ENCODE measurements at regions not wholly inside any gene's neighbourhood (a gene's known extent, or its start where the extent isn't known, plus 50 kb on each side); places are given as distances from the start of the nearest gene placed in this dataset.

DNA sequence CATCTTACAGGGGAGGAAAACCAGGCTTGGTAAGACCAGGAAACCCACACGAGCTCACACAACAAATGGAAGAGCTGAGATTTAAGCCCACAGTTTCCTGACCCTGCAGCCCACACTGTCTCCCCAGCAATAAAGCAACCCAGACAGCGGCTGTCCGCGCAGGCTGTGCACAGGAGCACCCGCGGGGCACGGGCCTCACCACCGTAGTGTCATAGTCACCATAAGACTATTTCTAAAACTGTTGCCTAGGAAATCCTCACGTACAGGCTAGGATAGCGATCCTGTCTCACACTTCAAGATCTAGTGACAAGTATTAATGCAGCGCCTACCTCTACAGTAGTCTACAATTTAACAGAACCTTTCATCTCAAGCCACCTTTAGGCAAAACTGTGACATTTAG, 54.0 kb upstream of the SYT6 start:
- H3K27me3 ChIP-seq (ENCODE audit: control insufficient read depth, insufficient read depth, low read length, poor library complexity, severe bottlenecking): peaks cover 51% of the 10 kb centered on the region
- no peak overlapping the region for H3K27ac Mint-ChIP-seq
- no peaks in the 10 kb centered on the region for H3K4me1 Mint-ChIP-seq
- DNase-seq: no peak
- H3K36me3 Mint-ChIP-seq (ENCODE audit: low read depth): no peaks in the 10 kb centered on the region
- no peak overlapping the region for H3K4me3 Mint-ChIP-seq
- no peak overlapping the region for H3K4me3 ChIP-seq (ENCODE audit: low read length)
- H3K27me3 Mint-ChIP-seq (ENCODE audit: insufficient read depth): peaks cover 72% of the 10 kb centered on the region
- H3K9me3 ChIP-seq (ENCODE audit: control insufficient read depth, low read length): no peaks in the 10 kb centered on the region
- no peaks in the 10 kb centered on the region for H3K4me1 ChIP-seq (ENCODE audit: control insufficient read depth, insufficient read depth, low read length)
- H3K27ac ChIP-seq (ENCODE audit: low read depth, low read length): no peak overlapping the region
- WGBS, 2 experiments (ENCODE audit: insufficient coverage in 1 of 2, insufficient read length in 1 of 2): 87 to 89% methylated on average over 11 of the region's 11 CpGs
- H3K36me3 ChIP-seq (ENCODE audit: control insufficient read depth, insufficient read depth, low read length): no peaks in the 10 kb centered on the region
- H3K9me3 Mint-ChIP-seq: no peaks in the 10 kb centered on the region
- no peak for TF ChIP-seq CTCF (conservative IDR thresholded peaks at IDR 0.05)
- no peak overlapping the region for H3K9ac ChIP-seq (ENCODE audit: extremely low read depth, low read length, poor library complexity, severe bottlenecking)

DNA sequence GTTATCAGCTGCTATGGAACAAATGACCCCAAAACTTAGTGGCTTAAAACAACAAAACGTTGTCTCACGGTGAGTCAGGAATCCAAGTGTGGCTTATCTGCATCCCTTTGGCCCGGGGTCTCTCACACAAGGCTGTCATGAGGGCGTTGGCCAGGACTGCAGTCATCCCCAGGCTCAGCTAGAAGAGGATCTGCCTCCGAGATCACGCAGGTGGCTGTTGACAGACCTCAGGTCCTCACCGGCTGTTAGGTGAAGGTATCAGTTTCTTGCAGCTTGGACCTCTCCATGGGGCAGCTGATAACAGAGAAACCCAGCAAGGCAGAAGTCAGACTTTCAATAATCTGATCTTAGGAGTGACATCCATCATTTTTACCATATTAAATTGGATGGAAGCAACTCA, 52.7 kb upstream of the SYT6 start:
- Histone ChIP-seq H3K27me3 (ENCODE audit: control insufficient read depth, insufficient read depth, low read length, poor library complexity, severe bottlenecking) (peaks cover 48% of the 10 kb centered on the region), H3K9ac (ENCODE audit: extremely low read depth, low read length, poor library complexity, severe bottlenecking) (no peak overlapping the region), H3K4me3 (ENCODE audit: low read length) (no peak overlapping the region), H3K9me3 (ENCODE audit: control insufficient read depth, low read length) (no peaks in the 10 kb centered on the region), H3K27ac (ENCODE audit: low read depth, low read length) (no peak overlapping the region), H3K36me3 (ENCODE audit: control insufficient read depth, insufficient read depth, low read length) (no peaks in the 10 kb centered on the region), H3K4me1 (ENCODE audit: control insufficient read depth, insufficient read depth, low read length) (no peaks in the 10 kb centered on the region)
- Mint-ChIP-seq H3K27ac (no peak overlapping the region), H3K36me3 (ENCODE audit: low read depth) (no peaks in the 10 kb centered on the region), H3K9me3 (no peaks in the 10 kb centered on the region), H3K4me1 (no peaks in the 10 kb centered on the region), H3K27me3 (ENCODE audit: insufficient read depth) (peaks cover 71% of the 10 kb centered on the region), H3K4me3 (no peak overlapping the region)
- WGBS, 2 experiments (ENCODE audit: insufficient coverage in 1 of 2, insufficient read length in 1 of 2): 87 to 93% methylated on average over 6 to 7 of the region's 7 CpGs
- no peak for TF ChIP-seq CTCF (conservative IDR thresholded peaks at IDR 0.05)
- no peak for DNase-seq

GRCh38 chr1:114203595-114204128, 50.0 kb upstream of the SYT6 start:
- Mint-ChIP-seq H3K4me1 (no peaks in the 10 kb centered on the region), H3K9me3 (no peaks in the 10 kb centered on the region), H3K4me3 (no peak overlapping the region), H3K27me3 (ENCODE audit: insufficient read depth) (peaks cover 63% of the 10 kb centered on the region), H3K36me3 (ENCODE audit: low read depth) (no peaks in the 10 kb centered on the region), H3K27ac (no peak overlapping the region)
- Histone ChIP-seq H3K4me1 (ENCODE audit: control insufficient read depth, insufficient read depth, low read length) (no peaks in the 10 kb centered on the region), H3K9ac (ENCODE audit: extremely low read depth, low read length, poor library complexity, severe bottlenecking) (no peak overlapping the region), H3K27ac (ENCODE audit: low read depth, low read length) (no peak overlapping the region), H3K4me3 (ENCODE audit: low read length) (no peak overlapping the region), H3K36me3 (ENCODE audit: control insufficient read depth, insufficient read depth, low read length) (no peaks in the 10 kb centered on the region), H3K27me3 (ENCODE audit: control insufficient read depth, insufficient read depth, low read length, poor library complexity, severe bottlenecking) (peaks cover 40% of the 10 kb centered on the region), H3K9me3 (ENCODE audit: control insufficient read depth, low read length) (no peaks in the 10 kb centered on the region)
- WGBS, 2 experiments (ENCODE audit: insufficient coverage in 1 of 2, insufficient read length in 1 of 2): 56 to 80% methylated on average over 3 to 5 of the region's 5 CpGs
- no peak for DNase-seq
- TF ChIP-seq CTCF (conservative IDR thresholded peaks at IDR 0.05): no peak
